HFF-Myc (cell line): ENCODE measurements at regions not wholly inside any gene's neighbourhood (a gene's known extent, or its start where the extent isn't known, plus 50 kb on each side); places are given as distances from the start of the nearest gene placed in this dataset.

Source experiments
- DNase-seq: peaks from one replicate; pipeline ENCODE4 v3.0.0-alpha.2; 2011; ENCODE audit warnings: low read depth; ENCODE audit errors: extremely low read depth
- H3K4me3 ChIP-seq: replicated peaks from 2 replicates; pipeline ENCODE4 v1.5.1; 2011; ENCODE audit warnings: low read depth, mild to moderate bottlenecking, control low read depth, low read length
- TF ChIP-seq, protein P1 (sequence below): IDR thresholded peaks from 2 replicates; pipeline ENCODE4 v1.5.1; 2012; ENCODE audit warnings: mild to moderate bottlenecking, low read depth, low read length, control low read depth; ENCODE audit errors: missing control alignments

DNA sequence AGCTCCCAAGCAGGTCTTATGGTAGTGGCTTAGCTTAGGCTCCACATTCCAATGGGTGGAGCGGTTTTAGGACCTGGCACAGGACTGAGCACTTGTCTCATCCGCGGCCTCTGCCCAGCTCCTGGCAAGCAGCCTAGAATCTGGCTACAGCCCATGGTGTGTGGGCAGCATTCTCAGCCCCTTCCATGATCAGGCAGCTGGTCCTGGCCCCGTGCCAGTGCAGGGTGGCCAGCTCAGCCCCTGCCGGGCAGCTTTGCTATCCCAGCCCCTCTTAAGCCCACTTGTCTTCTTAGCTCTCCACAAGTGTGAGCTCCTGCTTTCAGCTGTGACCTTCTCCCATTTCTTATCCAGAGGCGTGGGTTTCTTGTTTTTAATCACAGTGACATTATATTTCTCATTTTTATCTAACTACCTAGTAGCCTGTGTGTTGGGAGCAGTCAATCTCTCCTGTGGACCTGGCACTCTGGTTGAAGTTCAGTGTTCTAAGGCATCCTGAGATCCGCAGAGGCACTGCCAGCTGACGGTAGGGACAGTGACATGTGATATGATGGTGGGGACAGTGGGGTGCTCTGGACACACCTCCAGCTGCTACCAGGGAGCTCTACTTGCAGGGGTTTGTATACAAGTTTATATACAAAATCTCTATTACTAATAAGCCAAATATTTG lies 84.5 kb upstream of the PRNP start:
- H3K4me3 ChIP-seq, result no peak overlapping the region
- TF ChIP-seq, protein P1, sequence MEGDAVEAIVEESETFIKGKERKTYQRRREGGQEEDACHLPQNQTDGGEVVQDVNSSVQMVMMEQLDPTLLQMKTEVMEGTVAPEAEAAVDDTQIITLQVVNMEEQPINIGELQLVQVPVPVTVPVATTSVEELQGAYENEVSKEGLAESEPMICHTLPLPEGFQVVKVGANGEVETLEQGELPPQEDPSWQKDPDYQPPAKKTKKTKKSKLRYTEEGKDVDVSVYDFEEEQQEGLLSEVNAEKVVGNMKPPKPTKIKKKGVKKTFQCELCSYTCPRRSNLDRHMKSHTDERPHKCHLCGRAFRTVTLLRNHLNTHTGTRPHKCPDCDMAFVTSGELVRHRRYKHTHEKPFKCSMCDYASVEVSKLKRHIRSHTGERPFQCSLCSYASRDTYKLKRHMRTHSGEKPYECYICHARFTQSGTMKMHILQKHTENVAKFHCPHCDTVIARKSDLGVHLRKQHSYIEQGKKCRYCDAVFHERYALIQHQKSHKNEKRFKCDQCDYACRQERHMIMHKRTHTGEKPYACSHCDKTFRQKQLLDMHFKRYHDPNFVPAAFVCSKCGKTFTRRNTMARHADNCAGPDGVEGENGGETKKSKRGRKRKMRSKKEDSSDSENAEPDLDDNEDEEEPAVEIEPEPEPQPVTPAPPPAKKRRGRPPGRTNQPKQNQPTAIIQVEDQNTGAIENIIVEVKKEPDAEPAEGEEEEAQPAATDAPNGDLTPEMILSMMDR, result no peak
- DNase-seq, result no peak

DNA sequence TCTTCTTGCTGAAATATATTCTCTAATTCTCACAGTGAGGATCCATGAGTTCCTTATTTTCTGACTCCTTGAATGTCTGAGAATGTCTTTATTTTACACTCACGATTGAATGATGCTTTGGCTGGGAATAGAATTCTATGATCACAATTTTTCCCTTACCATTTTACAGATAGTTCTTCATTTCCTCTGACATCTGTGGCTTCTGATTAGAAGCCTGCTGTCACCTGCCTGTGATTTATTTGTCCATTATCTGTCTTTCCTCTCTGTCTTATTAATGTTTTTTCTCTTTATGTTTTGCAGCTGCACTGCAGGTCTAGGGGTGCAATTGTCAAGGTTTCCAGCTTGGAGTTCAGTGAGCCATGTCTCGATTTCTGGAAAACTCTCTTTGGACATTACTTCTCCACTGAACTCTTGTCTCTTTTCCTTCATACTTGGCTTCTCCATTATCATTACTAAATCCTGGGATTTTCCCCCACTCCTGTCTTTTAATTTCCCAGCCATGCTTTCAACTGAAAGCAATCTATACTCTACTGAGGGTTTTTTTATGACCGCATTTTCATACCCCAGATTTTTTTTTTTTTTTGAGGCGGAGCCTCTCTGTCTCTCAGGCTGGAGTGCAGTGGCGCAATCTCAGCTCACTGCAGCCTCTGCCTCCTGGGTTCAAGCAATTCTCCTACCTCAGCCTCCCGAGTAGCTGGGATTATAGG lies 85.8 kb upstream of the PRNP start:
- DNase-seq, result no peak
- TF ChIP-seq, protein P1, result no peak
- no peak overlapping the region for H3K4me3 ChIP-seq

DNA sequence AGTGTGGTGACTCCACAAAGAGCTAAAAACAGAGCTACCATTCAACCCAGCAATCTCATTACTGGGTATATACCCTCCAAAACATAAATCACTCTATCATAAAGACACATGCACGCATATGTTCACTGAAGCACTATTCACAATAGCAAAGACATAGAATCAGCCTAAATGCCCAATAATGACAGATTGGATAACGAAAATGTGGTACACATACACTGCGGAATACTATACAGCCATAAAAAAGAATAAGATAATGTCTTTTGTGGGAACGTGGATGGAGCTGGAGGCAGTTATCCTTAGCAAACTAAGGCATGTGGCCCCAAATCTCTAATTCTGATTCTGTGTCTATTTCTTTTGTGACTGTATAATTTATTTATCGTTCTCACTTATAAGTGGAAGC lies 89.0 kb upstream of the PRNP start:
- DNase-seq, result no peak
- TF ChIP-seq, protein P1, result no peak
- no peak overlapping the region for H3K4me3 ChIP-seq

DNA sequence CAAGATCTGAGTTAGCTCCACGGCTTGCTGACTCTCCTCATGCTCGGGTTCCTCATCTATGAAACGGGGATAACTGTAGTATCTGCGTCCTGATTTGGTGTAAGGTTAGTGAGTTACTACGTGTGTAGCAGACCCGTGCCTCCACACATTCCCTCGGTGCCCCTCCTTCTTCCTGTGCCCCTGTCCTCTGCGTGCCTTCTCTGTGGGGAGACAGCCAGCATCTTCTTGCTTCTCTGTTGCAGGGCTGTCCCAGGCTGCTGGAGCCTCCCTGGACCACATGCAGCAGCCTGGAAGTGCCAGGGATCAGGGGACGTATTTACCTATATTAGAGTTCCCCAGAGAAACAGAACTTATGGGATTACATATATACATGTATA lies 93.1 kb upstream of the PRNP start:
- TF ChIP-seq, protein P1, result no peak
- no peak overlapping the region for H3K4me3 ChIP-seq
- DNase-seq, result no peak

DNA sequence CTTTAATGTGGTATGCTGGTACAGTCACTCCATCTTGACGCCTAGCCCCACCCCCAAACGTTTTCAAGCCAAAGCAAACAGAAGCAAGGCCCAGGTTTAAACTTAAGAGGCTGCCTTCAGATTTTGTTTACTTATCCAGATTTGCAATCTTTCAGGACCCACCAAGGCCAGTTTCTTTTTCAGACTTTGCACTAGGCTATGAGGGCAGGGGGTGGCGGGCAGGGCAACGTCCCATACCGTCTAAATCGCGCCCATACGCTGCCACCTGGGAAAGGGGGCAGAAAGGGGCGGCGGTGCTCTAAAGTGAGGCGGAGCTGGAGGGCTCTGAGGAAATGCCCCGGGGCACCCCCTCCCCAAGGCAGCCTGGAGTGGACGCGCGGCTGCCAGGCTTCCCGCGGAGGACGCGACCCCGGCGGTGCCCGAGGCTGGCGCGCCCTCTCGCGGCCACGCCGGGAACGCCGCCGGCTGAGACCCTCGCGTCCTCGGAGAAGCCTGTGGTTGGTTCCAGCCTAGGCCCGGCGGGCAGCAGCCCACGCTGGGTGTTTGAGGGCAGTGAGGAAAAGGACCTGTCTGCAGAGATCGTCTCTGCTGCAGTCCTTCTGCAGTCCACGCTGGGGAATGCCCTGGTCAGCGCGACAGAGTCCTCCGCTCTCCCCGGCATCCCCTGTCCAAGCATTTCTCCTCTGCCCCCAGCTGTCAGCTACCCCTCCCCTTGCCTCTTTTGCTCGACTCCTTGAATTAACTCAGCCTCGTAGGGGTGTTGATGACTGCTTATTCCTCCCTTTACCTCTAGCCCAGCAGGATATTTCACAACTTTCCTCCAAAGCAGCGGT lies 93.7 kb upstream of the PRNP start:
- no peak for DNase-seq
- peak overlapping the region; percentile 25 for H3K4me3 ChIP-seq
- TF ChIP-seq, protein P1, result peak; percentile 84

DNA sequence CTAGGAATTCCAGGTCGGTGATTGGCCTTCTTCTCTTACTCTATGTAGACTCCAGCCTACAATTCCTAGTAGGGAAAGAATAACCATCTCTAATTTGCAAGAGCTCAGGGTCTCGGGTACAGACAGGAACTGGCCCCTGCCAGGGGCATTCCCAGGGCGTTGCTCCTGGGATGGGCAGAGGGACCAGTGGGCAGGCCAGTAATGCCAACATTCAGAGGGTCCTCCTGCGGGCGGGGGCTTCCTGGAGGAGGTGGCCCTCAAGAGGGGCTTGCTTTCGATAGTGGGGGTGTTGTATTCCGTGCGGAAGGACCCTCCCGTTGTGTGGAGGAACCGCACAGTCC lies 94.3 kb upstream of the PRNP start:
- TF ChIP-seq, protein P1, result no peak
- no peak overlapping the region for H3K4me3 ChIP-seq
- no peak for DNase-seq
